ENCODE measurements at regions not wholly inside any gene's neighbourhood (a gene's known extent, or its start where the extent isn't known, plus 50 kb on each side); places are given as distances from the start of the nearest gene placed in this dataset.

- no peak for TF ChIP-seq GABPA (IDR thresholded peaks at IDR 0.05; ENCODE audit: low read depth)
- no peak for TF ChIP-seq SIN3A (IDR thresholded peaks at IDR 0.05; ENCODE audit: low read depth, low read length)
- no peak for TF ChIP-seq BCL11A (IDR thresholded peaks at IDR 0.05; ENCODE audit: low read depth, low read length)
- TF ChIP-seq ASH2L (IDR thresholded peaks at IDR 0.05; ENCODE audit: borderline replicate concordance, low read depth) = no peak
- no peak for TF ChIP-seq CREB1 (IDR thresholded peaks at IDR 0.05; ENCODE audit: low read depth)
- TF ChIP-seq, protein P1, sequence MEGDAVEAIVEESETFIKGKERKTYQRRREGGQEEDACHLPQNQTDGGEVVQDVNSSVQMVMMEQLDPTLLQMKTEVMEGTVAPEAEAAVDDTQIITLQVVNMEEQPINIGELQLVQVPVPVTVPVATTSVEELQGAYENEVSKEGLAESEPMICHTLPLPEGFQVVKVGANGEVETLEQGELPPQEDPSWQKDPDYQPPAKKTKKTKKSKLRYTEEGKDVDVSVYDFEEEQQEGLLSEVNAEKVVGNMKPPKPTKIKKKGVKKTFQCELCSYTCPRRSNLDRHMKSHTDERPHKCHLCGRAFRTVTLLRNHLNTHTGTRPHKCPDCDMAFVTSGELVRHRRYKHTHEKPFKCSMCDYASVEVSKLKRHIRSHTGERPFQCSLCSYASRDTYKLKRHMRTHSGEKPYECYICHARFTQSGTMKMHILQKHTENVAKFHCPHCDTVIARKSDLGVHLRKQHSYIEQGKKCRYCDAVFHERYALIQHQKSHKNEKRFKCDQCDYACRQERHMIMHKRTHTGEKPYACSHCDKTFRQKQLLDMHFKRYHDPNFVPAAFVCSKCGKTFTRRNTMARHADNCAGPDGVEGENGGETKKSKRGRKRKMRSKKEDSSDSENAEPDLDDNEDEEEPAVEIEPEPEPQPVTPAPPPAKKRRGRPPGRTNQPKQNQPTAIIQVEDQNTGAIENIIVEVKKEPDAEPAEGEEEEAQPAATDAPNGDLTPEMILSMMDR (IDR thresholded peaks at IDR 0.05 in 2 of 3, conservative IDR thresholded peaks at IDR 0.05 in 1 of 3; ENCODE audit: control insufficient read depth in 2 of 3, extremely low read depth in 1 of 3, insufficient read depth in 1 of 3, low read depth in 3 of 3, low read length in 3 of 3) = no peak
- no peak for TF ChIP-seq POLR2A (IDR thresholded peaks at IDR 0.05; ENCODE audit: low read depth, low read length)
- no peak for TF ChIP-seq BHLHE40 (IDR thresholded peaks at IDR 0.05; ENCODE audit: borderline replicate concordance in 1 of 2, low read depth in 2 of 2, low read length in 1 of 2)
- no peak for TF ChIP-seq FOXM1 (IDR thresholded peaks at IDR 0.05; ENCODE audit: low read depth, low read length)
- TF ChIP-seq MYC (IDR thresholded peaks at IDR 0.05; ENCODE audit: insufficient read depth, insufficient read length, insufficient replicate concordance, low read length, severe bottlenecking) = no peak
Observed at GRCh38 chr2:195536906-195537305, 120.1 kb upstream of the SLC39A10 start.

Data from GM12878 (cell line).